Uterus (tissue), 3 donors: ENCODE measurements at regions not wholly inside any gene's neighbourhood (a gene's known extent, or its start where the extent isn't known, plus 50 kb on each side); places are given as distances from the start of the nearest gene placed in this dataset.

Source experiments
- DNase-seq, 2 donors: peaks; one replicate each; pipeline ENCODE4 v3.0.0-alpha.2; 2019 to 2020
- H3K27ac ChIP-seq, 2 donors: fragments of 200-600 bp; sonication (generic); 1 replicate in 1 of 2; 2 replicates in 1 of 2; pipeline ENCODE4 v1.5.1; 2016 to 2018
- H3K27me3 ChIP-seq, 2 donors: fragments of 200-600 bp; sonication (generic); one replicate each; pipeline ENCODE4 v1.5.1; 2018 to 2019; ENCODE audit warnings: control low read depth in 1 of 2
- H3K36me3 ChIP-seq, 2 donors: fragments of 200-600 bp; sonication (generic); one replicate each; pipeline ENCODE4 v1.5.1; 2019; ENCODE audit warnings: control low read depth in 1 of 2
- H3K4me1 ChIP-seq, 2 donors: fragments of 200-600 bp; sonication (generic); one replicate each; pipeline ENCODE4 v1.5.1; 2018 to 2019; ENCODE audit warnings: control low read depth in 1 of 2
- H3K4me3 ChIP-seq, 2 donors: fragments of 200-600 bp; sonication (generic); 1 replicate in 1 of 2; 2 replicates in 1 of 2; pipeline ENCODE4 v1.5.1; 2018 to 2019; ENCODE audit warnings: mild to moderate bottlenecking in 1 of 2
- H3K9me3 ChIP-seq, 2 donors: fragments of 200-600 bp; sonication (generic); one replicate each; pipeline ENCODE4 v1.5.1; 2019; ENCODE audit warnings: control low read depth in 1 of 2
- POLR2A ChIP-seq, 2 donors: fragments of 450-650 bp; IDR thresholded peaks; one replicate each; pipeline ENCODE4 v1.6.1; 2016; ENCODE audit warnings: antibody characterized with exemption in 2 of 2, mild to moderate bottlenecking in 1 of 2, moderate library complexity in 1 of 2
- intact Hi-C: fragments of 100-400 bp; cut with DNase I; formaldehyde crosslinking; loops from one replicate; pipeline ENCODE4 v1.15.1; 2023; ENCODE audit warnings: low total_unique reads
- TF ChIP-seq, protein P1 (sequence below), 4 experiments: fragments of 200-600 bp in 2 of 4; fragments of 450-650 bp in 2 of 4; sonication (generic) in 2 of 4; IDR thresholded peaks; one replicate each; pipeline ENCODE4 v1.5.1; 2016 to 2019; ENCODE audit warnings: antibody characterized with exemption in 4 of 4, mild to moderate bottlenecking in 2 of 4, moderate library complexity in 1 of 4
- donor health status: DM: yes; HTN: yes; CAD: no.

DNA sequence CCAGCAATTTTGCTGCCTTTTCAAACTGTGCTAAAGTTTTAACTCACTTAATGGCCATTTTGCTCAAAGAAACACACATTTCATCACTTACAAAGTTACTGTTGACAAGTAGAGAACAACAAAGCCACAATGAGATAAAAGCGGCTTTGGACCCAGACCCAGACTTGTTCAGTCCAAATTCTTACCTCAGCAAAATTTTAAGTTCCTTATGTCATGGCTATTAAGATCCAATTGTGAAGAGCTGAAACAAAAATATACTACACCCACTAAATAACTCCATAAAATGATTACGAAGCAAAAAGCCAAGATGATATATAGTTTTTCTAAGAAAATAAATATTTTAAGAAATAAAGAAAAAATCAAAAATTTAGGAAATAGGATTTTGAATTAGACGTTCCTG is 137.0 kb upstream of the INPP4B start:
- Histone ChIP-seq H3K27ac (no peak overlapping the region), H3K36me3 (no peaks in the 10 kb centered on the region), H3K4me1 (no peaks in the 10 kb centered on the region), H3K4me3 (no peak overlapping the region), H3K27me3 (no peaks in the 10 kb centered on the region), H3K9me3 (peaks cover 0 to 7% of the 10 kb centered on the region in 2 donors)
- TF ChIP-seq, protein P1, sequence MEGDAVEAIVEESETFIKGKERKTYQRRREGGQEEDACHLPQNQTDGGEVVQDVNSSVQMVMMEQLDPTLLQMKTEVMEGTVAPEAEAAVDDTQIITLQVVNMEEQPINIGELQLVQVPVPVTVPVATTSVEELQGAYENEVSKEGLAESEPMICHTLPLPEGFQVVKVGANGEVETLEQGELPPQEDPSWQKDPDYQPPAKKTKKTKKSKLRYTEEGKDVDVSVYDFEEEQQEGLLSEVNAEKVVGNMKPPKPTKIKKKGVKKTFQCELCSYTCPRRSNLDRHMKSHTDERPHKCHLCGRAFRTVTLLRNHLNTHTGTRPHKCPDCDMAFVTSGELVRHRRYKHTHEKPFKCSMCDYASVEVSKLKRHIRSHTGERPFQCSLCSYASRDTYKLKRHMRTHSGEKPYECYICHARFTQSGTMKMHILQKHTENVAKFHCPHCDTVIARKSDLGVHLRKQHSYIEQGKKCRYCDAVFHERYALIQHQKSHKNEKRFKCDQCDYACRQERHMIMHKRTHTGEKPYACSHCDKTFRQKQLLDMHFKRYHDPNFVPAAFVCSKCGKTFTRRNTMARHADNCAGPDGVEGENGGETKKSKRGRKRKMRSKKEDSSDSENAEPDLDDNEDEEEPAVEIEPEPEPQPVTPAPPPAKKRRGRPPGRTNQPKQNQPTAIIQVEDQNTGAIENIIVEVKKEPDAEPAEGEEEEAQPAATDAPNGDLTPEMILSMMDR (IDR thresholded peaks at IDR 0.05): no peak
- TF ChIP-seq POLR2A (IDR thresholded peaks at IDR 0.05): no peak
- intact Hi-C loops: no loop called here
- DNase-seq: no peak

GRCh38 chr4:142983589-142983988 is 137.5 kb upstream of the INPP4B start:
- Histone ChIP-seq H3K27me3 (no peaks in the 10 kb centered on the region), H3K4me1 (no peaks in the 10 kb centered on the region), H3K4me3 (no peak overlapping the region), H3K36me3 (no peaks in the 10 kb centered on the region), H3K27ac (no peak overlapping the region), H3K9me3 (peaks cover 0 to 7% of the 10 kb centered on the region in 2 donors)
- intact Hi-C loops: no loop called here
- DNase-seq: no peak
- TF ChIP-seq, protein P1 (IDR thresholded peaks at IDR 0.05): no peak
- TF ChIP-seq POLR2A (IDR thresholded peaks at IDR 0.05): no peak

- Histone ChIP-seq H3K27me3 (no peaks in the 10 kb centered on the region), H3K27ac (no peak overlapping the region), H3K9me3 (peaks cover 0 to 7% of the 10 kb centered on the region in 2 donors), H3K4me1 (no peaks in the 10 kb centered on the region), H3K4me3 (no peak overlapping the region), H3K36me3 (no peaks in the 10 kb centered on the region)
- TF ChIP-seq, protein P1 (IDR thresholded peaks at IDR 0.05): no peak
- no peak for TF ChIP-seq POLR2A (IDR thresholded peaks at IDR 0.05)
- DNase-seq: no peak
- intact Hi-C loops: no loop called here
These were observed 138.9 kb upstream of the INPP4B start for GRCh38 chr4:142984871-142985585.

DNA sequence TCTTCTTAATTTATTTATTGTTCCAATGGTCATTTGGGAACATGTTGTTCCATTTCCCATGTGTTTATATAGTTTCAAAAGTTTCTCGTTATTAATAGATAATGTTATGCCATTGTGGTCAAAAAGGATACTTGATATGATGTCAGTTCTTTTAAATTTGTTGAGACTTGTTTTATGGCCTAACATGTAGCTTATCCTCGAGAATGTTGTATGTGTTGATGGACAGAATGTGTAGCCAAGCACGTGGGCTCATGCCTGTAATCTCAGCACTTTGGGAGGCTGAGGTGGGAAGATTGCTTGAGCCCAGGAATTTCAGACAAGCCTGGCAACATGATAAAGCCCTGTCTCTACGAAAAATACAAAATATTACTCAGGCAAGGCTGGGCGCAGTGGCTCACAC is 168.5 kb upstream of the USP38 start:
- no peaks in the 10 kb centered on the region for H3K4me1 ChIP-seq
- no peaks in the 10 kb centered on the region for H3K36me3 ChIP-seq
- TF ChIP-seq, protein P1 (IDR thresholded peaks at IDR 0.05): no peak
- no peak for TF ChIP-seq POLR2A (IDR thresholded peaks at IDR 0.05)
- no peaks in the 10 kb centered on the region for H3K27me3 ChIP-seq
- no peak overlapping the region for H3K27ac ChIP-seq
- no peak for DNase-seq
- intact Hi-C loops: no loop called here
- H3K9me3 ChIP-seq: no peaks in the 10 kb centered on the region
- no peak overlapping the region for H3K4me3 ChIP-seq

GRCh38 chr4:143017210-143017609 is 167.5 kb upstream of the USP38 start:
- Histone ChIP-seq H3K27ac (no peak overlapping the region), H3K4me3 (no peak overlapping the region), H3K27me3 (no peaks in the 10 kb centered on the region), H3K36me3 (no peaks in the 10 kb centered on the region), H3K4me1 (no peaks in the 10 kb centered on the region), H3K9me3 (no peaks in the 10 kb centered on the region)
- TF ChIP-seq, protein P1 (IDR thresholded peaks at IDR 0.05): no peak
- no peak for TF ChIP-seq POLR2A (IDR thresholded peaks at IDR 0.05)
- intact Hi-C loops: no loop called here
- DNase-seq: no peak
